ENCODE measurements at regions not wholly inside any gene's neighbourhood (a gene's known extent, or its start where the extent isn't known, plus 50 kb on each side); places are given as distances from the start of the nearest gene placed in this dataset.

DNA sequence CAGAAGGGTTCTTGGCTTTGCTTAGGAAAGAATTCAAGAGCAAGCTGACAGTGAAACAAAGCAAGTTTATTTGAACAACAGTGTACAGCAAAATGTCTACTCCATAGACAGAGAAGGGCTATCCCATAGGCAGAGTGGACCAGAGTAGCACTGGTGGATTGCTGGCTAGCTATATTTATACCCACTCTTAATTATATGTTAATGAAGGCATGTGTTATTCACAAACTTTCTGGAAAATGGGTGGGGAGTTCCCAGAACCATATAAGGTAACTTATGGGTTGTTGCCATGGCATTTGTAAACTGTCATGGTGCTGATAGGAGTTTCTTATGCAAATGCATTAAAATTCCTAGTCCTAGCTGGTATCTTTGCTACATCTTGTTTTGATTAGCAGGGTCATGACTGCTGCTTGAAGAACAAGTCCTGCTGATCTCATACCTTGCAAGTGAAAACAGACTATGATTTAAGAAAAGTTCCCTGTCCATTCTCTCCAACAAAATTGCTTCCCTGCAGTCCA lies 330.5 kb downstream of the BUD13 start:
- no peak for DNase-seq (ENCODE audit: low spot score)

DNA sequence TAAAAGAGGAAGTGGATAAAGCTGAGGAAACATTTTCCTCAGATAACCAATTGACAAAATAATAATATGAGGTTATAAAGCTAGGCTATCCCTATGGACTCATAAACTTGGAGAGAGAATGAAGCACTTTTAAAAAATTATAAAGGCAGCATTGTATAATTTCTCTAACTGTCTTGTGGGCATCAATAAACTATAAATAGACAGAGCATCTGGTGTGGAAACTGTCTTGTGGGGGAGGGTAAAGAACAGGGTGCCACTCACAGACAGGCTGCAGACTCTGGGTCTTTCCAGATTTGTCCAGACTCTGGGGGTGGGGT lies 333.5 kb downstream of the BUD13 start:
- no peak for DNase-seq (ENCODE audit: low spot score)

DNA sequence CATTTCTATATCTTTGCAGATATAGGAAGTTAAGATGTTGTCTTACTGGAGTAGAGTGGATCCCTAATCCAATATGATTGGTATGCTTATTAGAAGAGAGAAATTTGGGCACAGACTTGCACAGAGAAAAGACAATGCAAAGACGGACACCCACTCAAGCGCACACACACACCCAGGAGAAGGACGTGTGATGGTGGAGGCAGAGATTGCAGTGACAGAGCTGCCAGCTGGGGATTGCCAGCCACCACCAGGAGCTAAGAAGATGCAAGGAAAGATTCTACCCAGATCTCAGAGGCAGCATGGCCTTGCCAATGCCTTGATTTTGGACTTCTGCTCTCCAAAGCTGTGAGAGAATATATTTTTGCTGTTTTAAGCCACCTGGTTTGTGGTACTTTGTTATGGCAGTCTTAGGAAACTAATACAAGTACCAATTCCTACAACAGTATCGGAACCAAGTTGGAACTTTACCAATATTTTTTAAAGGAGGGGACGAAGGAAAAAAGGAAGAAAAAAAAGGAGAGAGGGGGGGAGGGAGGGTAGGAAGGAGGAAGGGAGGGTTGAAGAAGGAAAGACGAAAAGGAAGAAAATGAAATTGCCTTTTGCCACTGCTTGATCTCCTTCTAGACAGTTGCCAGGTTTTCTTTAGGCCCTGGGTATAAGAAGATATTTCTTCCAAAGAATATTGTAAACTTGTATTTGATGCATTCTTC lies 334.0 kb downstream of the BUD13 start:
- DNase-seq (ENCODE audit: low spot score): no peak

DNA sequence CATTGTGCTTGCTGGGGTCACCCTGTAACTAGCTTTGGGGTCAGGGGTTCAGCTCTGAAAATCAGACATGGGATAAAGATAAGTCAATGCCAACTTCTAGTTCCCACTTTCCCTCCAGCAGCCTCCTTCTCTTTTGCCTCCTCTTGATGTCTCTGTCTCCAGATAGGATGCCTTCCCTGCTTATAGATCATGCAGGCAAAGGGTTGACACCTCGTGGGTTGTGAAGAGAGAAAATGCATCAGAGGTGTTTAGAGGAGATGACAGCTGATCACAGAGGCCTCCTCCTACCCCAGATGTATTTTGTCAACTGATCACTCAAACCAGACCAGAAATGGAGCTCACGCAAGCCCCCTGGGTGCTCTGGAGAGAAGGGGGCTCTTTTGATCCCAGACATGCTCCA lies 337.8 kb downstream of the BUD13 start:
- no peak for DNase-seq (ENCODE audit: low spot score)

DNA sequence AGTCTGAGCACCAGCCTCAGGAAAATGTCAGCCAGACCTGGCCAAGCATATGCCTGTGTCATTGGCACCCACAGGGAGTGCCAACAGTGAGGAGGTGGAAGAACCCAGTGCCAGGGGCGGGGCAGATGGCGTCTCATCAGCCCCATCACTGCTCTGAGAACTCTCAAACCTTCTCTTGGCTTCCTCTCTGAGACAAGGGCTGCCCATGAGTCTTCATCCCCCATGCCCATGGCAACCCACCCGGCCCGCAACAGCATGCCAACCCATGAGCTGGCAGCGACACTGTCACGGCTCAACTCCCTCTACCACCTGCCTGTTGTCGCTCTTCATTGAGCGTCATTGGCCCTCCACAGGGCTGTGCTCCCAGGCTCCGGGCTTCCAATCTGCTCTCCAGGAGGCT lies 340.5 kb downstream of the BUD13 start:
- DNase-seq (ENCODE audit: low spot score): peak; percentile 42

DNA sequence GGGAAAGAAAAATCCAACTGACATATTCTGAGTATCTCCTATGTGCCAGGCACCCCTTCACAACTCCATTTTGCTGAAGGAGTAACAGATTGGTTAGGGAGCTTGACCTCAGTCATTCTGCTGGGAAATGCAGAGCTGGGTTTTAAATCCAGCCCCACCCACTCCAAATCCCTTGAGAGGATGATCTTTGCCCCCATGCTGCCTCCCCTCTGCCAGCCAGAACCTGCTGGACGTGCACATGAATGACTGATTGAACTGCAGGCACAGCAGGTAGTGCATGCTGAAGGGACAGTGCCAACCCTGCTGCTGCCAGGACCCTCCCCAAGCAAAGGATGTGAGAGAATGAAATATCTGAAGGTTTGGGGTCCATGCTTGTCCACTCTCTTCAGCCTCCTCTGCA lies 340.9 kb downstream of the BUD13 start:
- DNase-seq (ENCODE audit: low spot score): no peak

DNA sequence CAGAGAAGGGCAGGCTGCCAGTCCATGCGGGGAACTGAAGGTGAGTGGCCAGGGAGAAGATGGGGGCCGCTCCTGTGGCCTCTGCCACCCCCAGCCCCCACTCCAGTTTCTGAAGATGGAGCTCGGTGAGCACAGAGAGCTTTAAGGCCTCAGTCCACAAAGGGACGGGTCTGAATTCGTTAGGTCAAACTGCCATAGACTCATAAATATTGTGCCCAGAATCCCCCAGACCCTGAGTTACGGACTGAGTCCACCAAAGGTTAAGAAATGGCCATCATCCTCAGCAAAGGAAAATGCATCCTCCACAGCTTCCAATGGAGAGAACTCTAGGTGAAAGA lies 344.2 kb downstream of the BUD13 start:
- no peak for DNase-seq (ENCODE audit: low spot score)

DNA sequence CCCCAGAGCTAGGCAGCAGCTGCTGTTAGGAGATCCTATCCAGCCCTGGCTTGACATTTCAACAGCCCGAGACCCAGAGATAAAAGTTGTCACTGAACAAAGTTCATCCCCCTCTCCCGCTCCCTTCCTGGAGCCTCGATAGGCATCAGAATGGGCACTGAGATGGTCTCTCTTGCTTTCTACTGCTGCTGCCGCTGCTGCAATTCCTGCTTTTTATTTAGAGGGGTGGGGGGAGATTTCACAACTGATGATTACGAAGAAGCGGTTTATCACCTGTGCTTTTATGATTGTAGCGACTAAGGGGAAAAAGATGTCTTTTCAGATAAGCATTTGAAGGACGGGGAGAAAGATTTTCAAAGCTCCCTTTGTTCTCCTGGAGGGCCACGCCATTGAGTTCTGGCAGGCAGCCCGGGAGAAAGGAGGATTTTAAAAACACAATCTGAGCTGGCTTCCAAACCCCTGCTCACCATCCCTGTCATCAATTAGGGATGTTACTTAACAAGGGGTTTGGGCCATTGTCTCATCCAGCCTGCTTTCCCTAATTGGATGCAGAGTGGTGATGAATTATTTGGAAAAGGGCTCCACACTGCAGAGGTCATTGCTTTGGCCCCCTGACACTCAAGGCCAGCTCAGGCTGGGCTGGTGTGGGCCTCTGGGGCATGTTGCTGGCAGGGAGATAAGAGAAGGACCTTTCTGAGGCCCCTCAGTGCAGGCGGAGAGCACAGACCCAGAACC lies 344.7 kb downstream of the BUD13 start:
- DNase-seq (ENCODE audit: low spot score): no peak

DNA sequence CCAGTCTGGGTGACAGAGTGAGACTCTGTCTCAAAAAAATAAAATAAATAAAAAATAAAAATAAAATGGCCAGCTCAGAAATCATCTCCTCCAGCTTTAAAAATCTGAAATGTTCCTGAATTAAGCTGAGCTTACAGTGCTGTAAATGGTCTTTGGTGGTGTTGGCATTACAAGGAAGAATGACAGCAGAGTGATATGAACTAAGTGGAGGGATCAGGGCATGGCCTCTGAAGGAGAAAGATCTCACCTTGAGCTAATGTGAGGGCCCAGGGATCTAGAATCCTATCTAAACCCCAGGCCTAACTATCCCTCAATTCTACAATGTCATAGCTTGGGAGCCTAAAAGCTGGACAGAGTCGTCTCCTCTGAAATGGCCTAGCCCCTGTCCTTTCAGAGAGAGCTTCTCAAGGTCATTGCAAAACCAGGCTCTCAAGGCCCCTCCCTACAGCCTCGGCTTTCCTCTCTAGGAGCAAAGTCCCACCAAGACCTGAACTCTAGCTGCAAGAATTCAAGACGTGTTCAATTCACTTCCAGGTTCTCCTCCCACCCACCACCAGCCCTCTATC lies 345.4 kb downstream of the BUD13 start:
- no peak for DNase-seq (ENCODE audit: low spot score)

DNA sequence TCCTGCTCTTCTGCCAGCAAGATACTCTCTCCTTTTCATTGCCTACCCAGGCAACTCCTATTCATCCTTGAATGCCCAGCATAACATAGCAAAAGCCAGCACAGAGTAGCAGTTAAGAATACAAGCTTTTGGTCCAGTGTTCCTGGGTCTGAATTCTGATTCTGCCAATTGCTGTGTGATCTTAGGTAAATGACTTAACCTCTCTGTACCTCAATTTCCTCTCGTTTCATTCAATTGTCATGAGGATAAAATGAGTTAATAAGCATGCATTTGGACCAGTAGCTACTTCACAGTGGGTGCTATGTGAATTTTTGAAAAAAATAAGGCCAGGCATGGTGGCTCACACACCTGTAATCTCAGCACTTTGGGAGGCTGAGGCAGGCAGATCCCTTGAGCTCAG lies 346.0 kb downstream of the BUD13 start:
- no peak for DNase-seq (ENCODE audit: low spot score)

DNA sequence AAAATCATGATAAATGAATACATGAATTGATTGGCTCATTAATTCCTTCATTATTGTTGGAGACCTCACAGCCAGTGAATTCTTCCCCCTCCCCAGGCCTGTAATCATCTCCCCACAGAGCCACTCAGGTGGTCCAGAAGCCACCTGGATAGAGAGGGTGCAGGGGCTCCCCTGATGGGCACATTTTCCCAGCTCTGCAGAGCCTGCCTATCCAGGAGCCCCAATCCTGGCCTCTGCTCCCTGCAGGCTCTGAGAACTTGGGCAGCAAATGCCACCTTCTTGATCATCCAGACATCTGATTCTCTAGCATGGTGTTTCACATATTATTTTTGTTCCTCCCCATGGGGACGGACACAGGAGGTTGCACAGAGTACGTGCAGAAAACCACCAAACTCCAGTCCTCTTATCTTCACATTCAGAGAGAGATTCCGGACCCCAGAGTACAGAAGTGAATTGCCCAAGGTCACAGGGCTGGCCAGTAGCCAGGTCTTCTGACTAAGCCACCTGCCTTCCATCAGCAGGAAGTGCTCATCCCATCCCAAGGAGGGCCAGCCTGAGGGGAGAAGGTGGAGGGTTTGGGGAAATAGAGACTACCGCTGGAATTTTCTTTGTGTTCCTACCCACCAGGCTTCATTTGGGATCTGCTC lies 348.0 kb downstream of the BUD13 start:
- DNase-seq (ENCODE audit: low spot score): no peak

DNA sequence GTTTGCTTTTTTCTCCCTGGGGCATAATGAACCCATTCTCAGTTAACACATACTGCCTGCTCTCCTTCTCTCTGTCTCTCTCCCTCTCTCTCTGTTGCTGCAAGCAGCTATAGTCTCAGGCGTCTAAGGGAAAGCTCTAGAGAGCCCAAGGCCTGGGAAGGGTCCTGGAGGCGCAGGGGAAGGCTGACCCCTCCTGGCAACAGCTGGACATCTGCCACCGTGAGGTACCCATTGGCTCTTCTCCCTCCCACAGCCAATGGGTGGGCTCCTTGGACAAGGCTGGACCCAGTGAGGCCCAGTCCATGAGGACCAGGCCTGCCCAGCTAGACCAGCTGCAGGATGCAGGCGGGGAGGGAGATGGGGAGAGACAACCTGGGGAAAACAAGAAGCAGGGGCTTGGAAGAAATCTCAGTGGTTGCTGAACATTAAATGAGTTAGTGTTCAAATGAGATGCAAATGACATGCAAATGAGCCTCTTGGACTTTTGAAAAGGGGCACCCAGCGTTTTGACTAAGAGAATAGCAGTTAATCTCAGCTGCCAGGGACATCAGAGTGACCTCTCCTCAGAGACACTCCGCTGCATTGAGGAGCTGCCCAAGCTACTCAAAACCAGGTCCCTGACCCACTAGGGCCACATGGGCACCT lies 349.7 kb downstream of the BUD13 start:
- DNase-seq (ENCODE audit: low spot score): no peak

DNA sequence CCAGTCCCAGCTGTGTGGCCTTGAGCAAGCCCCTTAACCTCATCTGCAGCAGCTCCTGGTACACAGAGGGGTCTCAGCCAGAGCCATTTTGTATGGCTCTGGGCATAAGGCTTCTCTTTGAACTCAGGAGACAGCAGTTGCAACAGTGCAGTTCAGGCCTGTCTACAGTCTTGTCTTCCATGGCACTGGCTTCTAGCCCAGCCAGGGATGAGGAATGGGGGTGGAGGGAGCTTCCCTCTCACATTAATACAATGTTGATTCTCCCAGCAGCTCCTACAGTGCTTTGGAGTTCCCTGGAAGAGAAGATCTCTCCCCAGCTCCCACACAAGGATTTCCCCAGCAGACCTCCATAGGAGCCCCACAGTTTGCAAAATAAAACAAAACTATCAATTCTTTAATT lies 350.2 kb downstream of the BUD13 start:
- peak; percentile 39 for DNase-seq (ENCODE audit: low spot score)

DNA sequence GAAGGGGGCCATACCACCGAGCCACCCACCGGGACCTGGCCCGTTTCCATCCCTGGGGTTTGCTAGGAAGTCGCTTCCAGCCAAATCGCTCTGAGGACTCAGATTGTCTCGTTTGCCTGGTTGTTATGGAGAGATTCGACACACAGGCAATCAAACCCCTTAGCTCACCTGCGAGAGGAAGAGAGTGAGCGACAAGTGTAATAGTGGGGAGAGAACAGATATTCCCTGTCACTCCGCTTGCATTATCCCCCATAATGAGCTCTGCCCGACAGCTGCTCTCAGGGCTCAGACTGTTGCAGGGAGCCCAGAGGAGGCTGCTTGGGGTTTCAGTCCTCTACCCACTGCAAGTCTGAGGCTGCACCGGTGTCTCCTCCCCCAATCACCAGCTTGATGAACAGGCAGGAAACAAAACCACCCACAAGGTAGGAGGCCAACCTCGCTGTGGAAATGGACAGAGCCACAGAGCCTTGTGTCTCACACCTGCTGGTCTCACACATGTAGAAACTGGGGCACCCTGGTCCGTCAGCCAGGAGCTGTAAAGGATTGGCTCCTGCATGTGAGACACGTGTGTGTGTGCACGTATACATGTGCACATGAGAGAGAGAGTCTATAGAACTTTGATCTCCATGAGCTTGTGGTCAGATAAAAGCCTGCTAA lies 351.1 kb downstream of the BUD13 start:
- DNase-seq (ENCODE audit: low spot score): no peak

DNA sequence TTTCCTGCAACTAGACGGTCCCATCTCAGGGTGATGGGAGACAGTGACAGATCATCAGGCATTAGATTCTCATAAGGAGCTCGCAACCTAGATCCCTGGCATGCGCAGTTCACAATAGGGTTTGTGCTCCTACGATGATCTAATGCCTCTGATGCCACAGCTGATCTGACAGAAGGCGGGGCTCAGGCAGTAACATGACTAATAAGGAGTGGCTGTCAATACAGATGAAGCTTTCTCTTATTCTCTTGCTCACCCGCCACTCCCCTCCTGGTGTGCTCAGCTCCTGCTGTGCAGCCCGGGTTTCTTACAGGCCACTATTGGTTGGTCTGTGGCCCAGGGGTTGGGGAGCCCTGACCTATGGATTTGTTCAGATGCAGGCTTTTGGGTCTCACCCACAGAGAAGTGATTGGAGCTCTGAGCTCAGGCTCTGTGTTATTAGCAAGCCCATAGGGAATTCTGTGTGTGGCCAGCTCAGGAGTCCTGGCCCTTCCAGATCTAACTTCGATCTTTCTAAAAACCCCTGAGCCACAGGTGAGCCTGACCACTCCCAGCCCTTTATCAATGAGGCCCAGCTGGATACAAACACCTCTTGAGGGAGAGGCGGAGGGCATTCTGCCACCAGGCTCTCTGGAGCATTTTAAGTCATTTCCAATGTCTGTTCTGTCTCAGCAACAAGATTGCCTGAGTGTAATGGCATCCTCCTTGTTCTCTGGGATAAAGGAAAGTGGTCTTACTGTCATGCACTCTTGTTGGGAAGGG lies 351.8 kb downstream of the BUD13 start:
- DNase-seq (ENCODE audit: low spot score): no peak

DNA sequence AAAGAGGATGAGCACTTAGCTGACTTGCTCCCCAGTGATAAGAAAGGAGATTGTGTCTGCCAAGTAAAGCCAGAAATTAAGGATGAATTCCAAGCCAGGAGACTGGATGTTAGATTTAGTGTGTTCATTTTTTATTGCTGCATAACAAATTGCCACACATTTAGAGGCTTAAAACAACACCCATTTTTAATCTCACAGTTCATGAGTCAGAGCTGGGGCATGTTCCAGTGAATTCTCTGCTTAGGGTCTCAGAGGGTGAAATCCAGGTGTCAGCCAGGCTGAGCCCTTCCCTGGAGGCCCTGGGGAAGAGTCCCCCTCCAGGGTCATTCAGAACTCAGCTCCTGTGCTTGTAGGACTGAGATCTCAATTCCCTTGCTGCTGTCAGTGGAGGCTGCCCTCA lies 352.8 kb downstream of the BUD13 start:
- DNase-seq (ENCODE audit: low spot score): no peak

DNA sequence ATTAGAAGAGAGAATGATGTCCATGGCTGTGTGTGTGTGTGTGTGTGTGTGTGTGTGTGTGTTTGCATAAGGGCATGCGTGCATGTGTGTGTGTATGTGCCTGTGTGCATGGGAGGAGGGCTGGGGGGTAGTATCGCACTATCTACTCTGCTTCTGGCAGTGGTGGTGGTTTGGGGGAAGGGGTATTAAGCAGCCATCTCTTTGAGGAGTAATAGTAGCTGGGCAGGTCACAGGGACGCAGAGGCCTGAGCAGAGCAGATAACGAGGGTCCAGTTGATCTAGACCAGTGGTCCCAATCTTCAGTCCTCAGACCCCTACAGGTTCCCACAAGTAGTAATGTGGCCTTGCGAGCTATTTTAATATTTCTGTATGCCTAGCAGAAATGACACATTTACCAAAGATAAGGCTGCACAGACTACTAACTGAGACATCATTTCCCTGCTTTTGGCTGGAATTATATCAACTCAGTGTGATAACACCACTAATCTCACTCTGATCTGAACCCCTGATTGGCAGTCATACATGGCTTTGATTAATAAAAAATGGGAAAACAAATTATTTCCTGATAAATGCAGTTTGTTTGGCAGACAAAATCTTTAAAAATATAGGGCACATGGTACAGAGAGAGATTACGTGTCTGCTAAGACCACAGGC lies 354.3 kb downstream of the BUD13 start:
- no peak for DNase-seq (ENCODE audit: low spot score)

DNA sequence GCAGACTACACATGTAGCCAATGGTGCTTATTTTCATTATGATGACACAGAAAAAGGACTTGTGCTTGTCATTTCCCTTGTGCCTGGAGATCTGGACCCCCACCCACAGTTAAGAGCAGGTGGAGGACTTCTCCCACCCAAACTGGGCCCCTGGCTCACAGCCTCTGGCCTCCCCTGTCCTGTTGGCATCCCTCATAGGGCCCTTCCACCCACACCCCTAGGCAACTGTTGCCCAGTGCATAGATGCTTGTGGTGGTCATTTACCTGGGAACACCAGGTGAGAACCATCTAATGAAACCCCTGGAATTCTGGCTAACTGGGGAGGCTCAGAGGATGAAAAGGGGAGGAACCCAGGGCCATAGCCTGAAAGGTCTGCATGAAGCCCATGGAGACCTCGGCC lies 355.9 kb downstream of the BUD13 start:
- no peak for DNase-seq (ENCODE audit: low spot score)

DNA sequence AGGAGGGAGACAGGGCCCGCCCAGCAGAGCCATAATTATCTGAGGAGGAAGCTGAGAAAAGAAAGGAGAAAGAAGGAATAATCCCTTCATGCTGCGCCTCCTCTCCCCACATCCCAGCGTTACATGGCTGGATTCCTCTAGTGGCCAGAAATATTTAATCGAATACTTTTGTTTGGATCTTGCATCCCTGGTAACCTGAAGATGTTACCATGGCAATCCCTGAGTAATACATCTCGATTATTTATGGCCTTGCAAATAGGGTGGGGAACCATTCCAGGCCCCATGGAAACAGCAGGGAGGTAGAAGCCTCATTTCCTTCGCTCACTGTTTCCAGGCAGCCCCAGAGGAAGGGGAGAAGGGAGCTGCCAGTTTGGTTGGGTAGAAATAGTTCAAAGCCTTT lies 357.7 kb downstream of the BUD13 start:
- DNase-seq (ENCODE audit: low spot score): peak; percentile 75

DNA sequence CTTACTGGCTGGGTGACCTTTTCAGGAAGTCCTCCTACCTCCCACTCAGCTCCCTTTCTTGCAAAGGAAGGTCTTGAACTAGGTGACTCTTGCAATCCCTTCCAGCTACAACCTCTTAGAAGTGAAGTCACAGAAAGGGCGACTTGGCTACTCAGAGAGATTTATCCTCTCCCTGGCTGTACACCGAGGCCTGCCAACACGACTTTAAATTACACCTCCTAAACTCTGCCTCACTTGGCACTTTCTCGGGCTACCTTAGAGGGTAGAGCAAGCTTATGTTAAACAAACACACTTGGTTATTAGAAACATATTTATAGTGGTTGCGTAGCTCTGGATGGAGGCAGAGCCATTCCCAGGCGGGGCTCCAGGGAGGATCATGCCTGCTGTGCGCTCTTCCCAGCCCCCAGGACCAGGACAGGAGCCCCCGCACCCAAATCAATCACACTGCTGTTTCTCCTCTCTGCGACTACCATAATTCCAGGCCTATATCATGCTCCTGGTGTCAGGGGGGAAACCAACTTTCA lies 358.4 kb downstream of the BUD13 start:
- no peak for DNase-seq (ENCODE audit: low spot score)

Data from Ammon's horn (tissue), 1 donor.